ENCODE measurements at regions not wholly inside any gene's neighbourhood (a gene's known extent, or its start where the extent isn't known, plus 50 kb on each side); places are given as distances from the start of the nearest gene placed in this dataset.
"Not testable (repeated sequence)": the region's sequence is repeated elsewhere in the genome, so short reads cannot be mapped to it uniquely, and the experiment has no call there.

GRCh38 chr21:13935396-13936032 is 275.2 kb downstream of the LIPI start:
- TF ChIP-seq CTCF (optimal IDR thresholded peaks at IDR 0.05 in 1 of 3, IDR thresholded peaks at IDR 0.05 in 1 of 3, conservative IDR thresholded peaks at IDR 0.05 in 1 of 3; ENCODE audit: extremely low read depth in 1 of 3, insufficient read depth in 2 of 3, low read length in 3 of 3); EZH2 (IDR thresholded peaks at IDR 0.05; ENCODE audit: low read length): not testable (repeated sequence)

Measured in keratinocyte (primary cell).